ENCODE measurements at regions not wholly inside any gene's neighbourhood (a gene's known extent, or its start where the extent isn't known, plus 50 kb on each side); places are given as distances from the start of the nearest gene placed in this dataset.

GRCh38 chr9:89885156-89885555 is 280.3 kb downstream of the GADD45G start:
- Histone ChIP-seq H3K4me3 (no peak overlapping the region), H3K36me3 (ENCODE audit: control insufficient read depth in 2 of 2, insufficient read depth in 2 of 2, low read length in 1 of 2) (no peaks in the 10 kb centered on the region), H4K20me1 (ENCODE audit: control insufficient read depth, insufficient read depth) (no peaks in the 10 kb centered on the region), H3K9me3 (replicated peaks; ENCODE audit: control insufficient read depth, insufficient read depth, low read length) (no peaks in the 10 kb centered on the region), H3K9ac (ENCODE audit: control insufficient read depth, insufficient read depth, low read length) (no peak overlapping the region), H3K27ac (ENCODE audit: control insufficient read depth, insufficient read depth) (no peak overlapping the region), H3K4me1 (ENCODE audit: control insufficient read depth, insufficient read depth, low read length) (no peaks in the 10 kb centered on the region), H3K4me2 (ENCODE audit: control insufficient read depth, insufficient read depth) (no peak overlapping the region), H3K79me2 (ENCODE audit: control insufficient read depth, insufficient read depth, low read length) (no peaks in the 10 kb centered on the region), H3K27me3 (replicated peaks in 1 of 2; ENCODE audit: control insufficient read depth in 2 of 2, insufficient read depth in 2 of 2, low read length in 1 of 2) (peaks cover 3 to 4% of the 10 kb centered on the region in 2 experiments; a peak in 2 of 4 replicates), H2AFZ (ENCODE audit: control insufficient read depth, low read depth, low read length) (no peak overlapping the region)
- SMC1A ChIA-PET (ENCODE audit: uncharacterized antibody, unreplicated experiment): interaction anchor here (1.1 kb wide), 1 partner anchor 22 kb away, joined by 4 read pairs; no protein-coding TSS in a partner anchor
- BruUV-seq (replicated peaks): no TSS peak
- whole genome bisulfite sequencing (ENCODE audit: insufficient coverage, insufficient replicate concordance, low lambda C conversion rate, missing lambda C conversion rate): 25% methylated on average over 4 of the region's 4 CpGs
- POLR2A ChIA-PET: no interaction called here
- RAD21 ChIA-PET (ENCODE audit: unreplicated experiment): no interaction called here
- in situ Hi-C loops (cut with MboI): no loop called here
- intact Hi-C loops (cut with micrococcal nuclease; ENCODE audit: unreplicated experiment): no loop called here
- TF ChIP-seq NRF1 (conservative IDR thresholded peaks at IDR 0.05; ENCODE audit: low read depth, low read length) (no peak), CHD4 (IDR thresholded peaks at IDR 0.05) (no peak), MYB (IDR thresholded peaks at IDR 0.05; ENCODE audit: borderline replicate concordance, low read depth, low read length) (no peak), NFIC (IDR thresholded peaks at IDR 0.05; ENCODE audit: low read depth, low read length) (no peak), ZBTB11 (CRISPR knock-in tag; IDR thresholded peaks at IDR 0.05) (no peak)
- DNase-seq (ENCODE audit: low read depth, low spot score) (no peak), FAIRE-seq (no peak), ATAC-seq (no peak)
- CTCF ChIA-PET: interaction anchor here (0.9 to 1.3 kb wide), 2 partner anchors 287 to 292 kb away, joined by 3 to 4 read pairs; no protein-coding TSS in a partner anchor
